A549 (cell line): ENCODE measurements at regions not wholly inside any gene's neighbourhood (a gene's known extent, or its start where the extent isn't known, plus 50 kb on each side); places are given as distances from the start of the nearest gene placed in this dataset.

Source experiments
- CBX2 ChIP-seq: fragments of 200-600 bp; sonication (generic); IDR thresholded peaks from 2 replicates; pipeline ENCODE4 v1.6.1; 2016; ENCODE audit warnings: low read depth, mild to moderate bottlenecking, borderline replicate concordance
- CTCF ChIP-seq: fragments of >200 bp; sonication (Bioruptor Twin); formaldehyde crosslinking; IDR thresholded peaks from 3 replicates; pipeline ENCODE4 v1.5.1; 2016
- ESRRA ChIP-seq: fragments of 150-350 bp; IDR thresholded peaks from 2 replicates; pipeline ENCODE4 v1.6.1; 2014; ENCODE audit warnings: mild to moderate bottlenecking, low read length, borderline replicate concordance
- FOSL2 ChIP-seq, 2 experiments: fragments of 450-650 bp in 1 of 2; fragments of >200 bp in 1 of 2; sonication (Bioruptor Twin) in 1 of 2; formaldehyde crosslinking; IDR thresholded peaks; 2 replicates each; pipeline versions ENCODE4 v1.5.0 to v1.6.1; 2016 to 2020; ENCODE audit warnings: mild to moderate bottlenecking in 1 of 2, moderate library complexity in 1 of 2
- HOXA7 ChIP-seq: fragments of 250-450 bp; sonication (Bioruptor Pico); IDR thresholded peaks from 2 replicates; pipeline ENCODE4 v1.5.0; 2020; ENCODE audit warnings: mild to moderate bottlenecking, moderate library complexity
- JUN ChIP-seq, 2 experiments: fragments of >200 bp; sonication (Bioruptor Twin); formaldehyde crosslinking; IDR thresholded peaks; 2 replicates in 1 of 2; 3 replicates in 1 of 2; pipeline ENCODE4 v1.6.1; 2016 to 2017
- NFE2L2 ChIP-seq: fragments of 150-350 bp; conservative IDR thresholded peaks from 2 replicates; pipeline ENCODE4 v1.6.1; 2014; ENCODE audit warnings: low read length
- NPAS2 ChIP-seq: fragments of 250-450 bp; sonication (Bioruptor Pico); IDR thresholded peaks from 2 replicates; pipeline ENCODE4 v1.8.0; 2022; ENCODE audit warnings: mild to moderate bottlenecking, moderate library complexity, borderline replicate concordance
- POLR2A ChIP-seq: IDR thresholded peaks from 2 replicates; pipeline ENCODE4 v1.6.1; 2012; ENCODE audit warnings: mild to moderate bottlenecking, low read length
- ZC3H11A ChIP-seq: fragments of 450-650 bp; IDR thresholded peaks from 2 replicates; pipeline ENCODE4 v1.6.1; 2014; ENCODE audit warnings: antibody characterized with exemption, mild to moderate bottlenecking
- TF ChIP-seq, protein P1 (sequence below): IDR thresholded peaks from 2 replicates; pipeline ENCODE4 v1.6.1; 2012

GRCh38 chr3:13253208-13253937 is 166.7 kb downstream of the NUP210 start:
- TF ChIP-seq NFE2L2 (no peak), CTCF (no peak), POLR2A (no peak), JUN (IDR thresholded peaks at IDR 0.05) (no peak), CBX2 (no peak), ZC3H11A (no peak), FOSL2 (IDR thresholded peaks at IDR 0.05) (no peak), FOSL2 (CRISPR knock-in tag; IDR thresholded peaks at IDR 0.05) (no peak), HOXA7 (CRISPR knock-in tag) (no peak), ESRRA (no peak), NPAS2 (CRISPR knock-in tag) (no peak)
- TF ChIP-seq, protein P1, sequence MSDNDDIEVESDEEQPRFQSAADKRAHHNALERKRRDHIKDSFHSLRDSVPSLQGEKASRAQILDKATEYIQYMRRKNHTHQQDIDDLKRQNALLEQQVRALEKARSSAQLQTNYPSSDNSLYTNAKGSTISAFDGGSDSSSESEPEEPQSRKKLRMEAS: no peak
